Activated CD8-positive, alpha-beta T cell treated with anti-CD3 and anti-CD28 coated beads, Interleukin-2, amount 10 ng/mL, durations not matched to agents 7 days and 5 days (primary cell): ENCODE measurements at regions not wholly inside any gene's neighbourhood (a gene's known extent, or its start where the extent isn't known, plus 50 kb on each side); places are given as distances from the start of the nearest gene placed in this dataset.

Source experiments
- ATAC-seq: fragments of 150-1000 bp; cut with Tn5 transposase; one replicate; pipeline ENCODE4 v1.10.0; 2021; ENCODE audit warnings: moderate library complexity
- CTCF ChIA-PET: fragments of 350-600 bp; sonication (Branson Sonifier 250); formaldehyde crosslinking; loops from one replicate; lab custom pipeline; 2021; ENCODE audit warnings: antibody characterized with exemption; lab: Charles Lee
- POLR2A ChIA-PET: fragments of 350-600 bp; sonication (Branson Sonifier 250); formaldehyde crosslinking; loops from one replicate; lab custom pipeline; 2021; ENCODE audit warnings: antibody characterized with exemption; lab: Charles Lee
- DNase-seq: peaks from one replicate; pipeline ENCODE4 v3.0.0-alpha.2; 2020
- H3K27ac Mint-ChIP-seq: one replicate; pipeline ENCODE4 v1.8.0; 2021; ENCODE audit warnings: mild to moderate bottlenecking, mixed read lengths
- H3K27me3 Mint-ChIP-seq: one replicate; pipeline ENCODE4 v1.8.0; 2021; ENCODE audit warnings: low read depth, mixed read lengths
- H3K36me3 Mint-ChIP-seq: one replicate; pipeline ENCODE4 v1.8.0; 2021; ENCODE audit warnings: low read depth, mixed read lengths
- H3K4me1 Mint-ChIP-seq: one replicate; pipeline ENCODE4 v1.8.0; 2021; ENCODE audit warnings: low read depth, mixed read lengths
- H3K4me3 Mint-ChIP-seq: one replicate; pipeline ENCODE4 v1.8.0; 2021; ENCODE audit warnings: mild to moderate bottlenecking, mixed read lengths
- H3K9me3 Mint-ChIP-seq: one replicate; pipeline ENCODE4 v1.8.0; 2022; ENCODE audit warnings: mixed read lengths; ENCODE audit not compliant: insufficient read depth

- CTCF ChIA-PET = no interaction called here
- no peaks in the 10 kb centered on the region for H3K4me1 Mint-ChIP-seq
Measured at GRCh38 chr3:167188592-167188991, 191.5 kb downstream of the ZBBX start.

GRCh38 chr3:167187221-167187620 lies 192.9 kb downstream of the ZBBX start:
- no peaks in the 10 kb centered on the region for H3K27me3 Mint-ChIP-seq
- DNase-seq (no peak), ATAC-seq (no peak)
- no peaks in the 10 kb centered on the region for H3K36me3 Mint-ChIP-seq
- CTCF ChIA-PET = no interaction called here
- H3K4me1 Mint-ChIP-seq = no peaks in the 10 kb centered on the region
- peaks cover 2% of the 10 kb centered on the region for H3K9me3 Mint-ChIP-seq
- POLR2A ChIA-PET = no interaction called here
- H3K27ac Mint-ChIP-seq = no peak overlapping the region
- H3K4me3 Mint-ChIP-seq = no peak overlapping the region

More at GRCh38 chr3:167188592-167188991, 191.5 kb downstream of the ZBBX start:
- no peak for DNase-seq
- Mint-ChIP-seq H3K27me3 (no peaks in the 10 kb centered on the region), H3K36me3 (no peaks in the 10 kb centered on the region), H3K27ac (no peak overlapping the region), H3K4me3 (no peak overlapping the region), H3K9me3 (peaks cover 2% of the 10 kb centered on the region)
- POLR2A ChIA-PET = no interaction called here
- no peak for ATAC-seq

- no peak for DNase-seq
- H3K36me3 Mint-ChIP-seq = no peaks in the 10 kb centered on the region
- ChIA-PET POLR2A (no interaction called here), CTCF (no interaction called here)
- no peak overlapping the region for H3K4me3 Mint-ChIP-seq
- H3K27me3 Mint-ChIP-seq = no peaks in the 10 kb centered on the region
- no peak overlapping the region for H3K27ac Mint-ChIP-seq
- H3K4me1 Mint-ChIP-seq = no peaks in the 10 kb centered on the region
- H3K9me3 Mint-ChIP-seq = peaks cover 7% of the 10 kb centered on the region
- ATAC-seq = no peak
Measured at GRCh38 chr3:167184511-167184910, 195.6 kb downstream of the ZBBX start.

- ChIA-PET POLR2A (no interaction called here), CTCF (no interaction called here)
- Mint-ChIP-seq H3K4me3 (no peak overlapping the region), H3K9me3 (peaks cover 19% of the 10 kb centered on the region), H3K27ac (no peak overlapping the region), H3K36me3 (no peaks in the 10 kb centered on the region), H3K4me1 (no peaks in the 10 kb centered on the region), H3K27me3 (no peaks in the 10 kb centered on the region)
- DNase-seq (no peak), ATAC-seq (no peak)
Measured at GRCh38 chr3:167172377-167172776, 207.7 kb downstream of the ZBBX start.

- Mint-ChIP-seq H3K36me3 (no peaks in the 10 kb centered on the region), H3K27ac (no peak overlapping the region), H3K4me1 (no peaks in the 10 kb centered on the region), H3K9me3 (no peaks in the 10 kb centered on the region), H3K4me3 (no peak overlapping the region), H3K27me3 (no peaks in the 10 kb centered on the region)
- no peak for DNase-seq
- ATAC-seq = no peak
- CTCF ChIA-PET = no interaction called here
- POLR2A ChIA-PET = no interaction called here
Measured at GRCh38 chr3:167167491-167167890, 212.6 kb downstream of the ZBBX start.

- ChIA-PET POLR2A (no interaction called here), CTCF (no interaction called here)
- DNase-seq (no peak), ATAC-seq (no peak)
- Mint-ChIP-seq H3K27ac (no peak overlapping the region), H3K4me3 (no peak overlapping the region), H3K9me3 (no peaks in the 10 kb centered on the region), H3K27me3 (no peaks in the 10 kb centered on the region), H3K36me3 (no peaks in the 10 kb centered on the region), H3K4me1 (no peaks in the 10 kb centered on the region)
Measured at GRCh38 chr3:167166594-167167253, 213.4 kb downstream of the ZBBX start.

- H3K4me3 Mint-ChIP-seq = no peak overlapping the region
- CTCF ChIA-PET = no interaction called here
- no peaks in the 10 kb centered on the region for H3K4me1 Mint-ChIP-seq
Measured at GRCh38 chr3:167166012-167166411, 214.1 kb downstream of the ZBBX start.

GRCh38 chr3:167163580-167163979 lies 216.5 kb downstream of the ZBBX start:
- H3K27me3 Mint-ChIP-seq = no peaks in the 10 kb centered on the region
- DNase-seq (no peak), ATAC-seq (no peak)
- POLR2A ChIA-PET = no interaction called here
- CTCF ChIA-PET = no interaction called here
- H3K36me3 Mint-ChIP-seq = no peaks in the 10 kb centered on the region
- H3K4me1 Mint-ChIP-seq = no peaks in the 10 kb centered on the region
- peaks cover under 1% of the 10 kb centered on the region for H3K9me3 Mint-ChIP-seq
- no peak overlapping the region for H3K27ac Mint-ChIP-seq
- H3K4me3 Mint-ChIP-seq = no peak overlapping the region

More at GRCh38 chr3:167166012-167166411, 214.1 kb downstream of the ZBBX start:
- no peaks in the 10 kb centered on the region for H3K36me3 Mint-ChIP-seq
- H3K9me3 Mint-ChIP-seq = no peaks in the 10 kb centered on the region
- POLR2A ChIA-PET = no interaction called here
- DNase-seq (no peak), ATAC-seq (no peak)
- no peak overlapping the region for H3K27ac Mint-ChIP-seq
- H3K27me3 Mint-ChIP-seq = no peaks in the 10 kb centered on the region

GRCh38 chr3:167162083-167162482 lies 218.0 kb downstream of the ZBBX start:
- ChIA-PET POLR2A (no interaction called here), CTCF (no interaction called here)
- H3K27ac Mint-ChIP-seq = no peak overlapping the region
- ATAC-seq (no peak), DNase-seq (no peak)
- no peaks in the 10 kb centered on the region for H3K4me1 Mint-ChIP-seq
- H3K36me3 Mint-ChIP-seq = no peaks in the 10 kb centered on the region
- H3K9me3 Mint-ChIP-seq = peaks cover 5% of the 10 kb centered on the region
- no peaks in the 10 kb centered on the region for H3K27me3 Mint-ChIP-seq
- no peak overlapping the region for H3K4me3 Mint-ChIP-seq

GRCh38 chr3:167160781-167161180 lies 219.3 kb downstream of the ZBBX start:
- DNase-seq (no peak), ATAC-seq (no peak)
- Mint-ChIP-seq H3K9me3 (peaks cover 16% of the 10 kb centered on the region), H3K4me1 (no peaks in the 10 kb centered on the region), H3K4me3 (no peak overlapping the region), H3K36me3 (no peaks in the 10 kb centered on the region), H3K27me3 (no peaks in the 10 kb centered on the region), H3K27ac (no peak overlapping the region)
- POLR2A ChIA-PET = no interaction called here
- CTCF ChIA-PET = no interaction called here

- ChIA-PET CTCF (no interaction called here), POLR2A (no interaction called here)
- H3K36me3 Mint-ChIP-seq = no peaks in the 10 kb centered on the region
- H3K27me3 Mint-ChIP-seq = no peaks in the 10 kb centered on the region
- ATAC-seq = no peak
- H3K9me3 Mint-ChIP-seq = peaks cover 13% of the 10 kb centered on the region
- no peak overlapping the region for H3K4me3 Mint-ChIP-seq
- DNase-seq = no peak
- H3K4me1 Mint-ChIP-seq = no peaks in the 10 kb centered on the region
- H3K27ac Mint-ChIP-seq = no peak overlapping the region
Measured at GRCh38 chr3:167151636-167152035, 228.5 kb downstream of the ZBBX start.

- no peak overlapping the region for H3K4me3 Mint-ChIP-seq
- peaks cover 3% of the 10 kb centered on the region for H3K9me3 Mint-ChIP-seq
- no peaks in the 10 kb centered on the region for H3K27me3 Mint-ChIP-seq
- ATAC-seq = no peak
- no peak for DNase-seq
- CTCF ChIA-PET = no interaction called here
- POLR2A ChIA-PET = no interaction called here
- no peak overlapping the region for H3K27ac Mint-ChIP-seq
- H3K36me3 Mint-ChIP-seq = no peaks in the 10 kb centered on the region
- no peaks in the 10 kb centered on the region for H3K4me1 Mint-ChIP-seq
Measured at GRCh38 chr3:167148136-167148535, 232.0 kb downstream of the ZBBX start.

GRCh38 chr3:167146911-167147310 lies 233.2 kb downstream of the ZBBX start:
- H3K4me3 Mint-ChIP-seq = no peak overlapping the region
- no peak overlapping the region for H3K27ac Mint-ChIP-seq
- POLR2A ChIA-PET = no interaction called here
- no peak for DNase-seq
- no peaks in the 10 kb centered on the region for H3K36me3 Mint-ChIP-seq
- H3K9me3 Mint-ChIP-seq = peaks cover 3% of the 10 kb centered on the region
- H3K27me3 Mint-ChIP-seq = no peaks in the 10 kb centered on the region
- H3K4me1 Mint-ChIP-seq = no peaks in the 10 kb centered on the region
- no peak for ATAC-seq
- CTCF ChIA-PET = interaction anchor here (0.6 kb wide), 1 partner anchor 38 kb away, joined by 3 read pairs; no protein-coding TSS in a partner anchor
